ENCODE measurements at regions not wholly inside any gene's neighbourhood (a gene's known extent, or its start where the extent isn't known, plus 50 kb on each side); places are given as distances from the start of the nearest gene placed in this dataset.

DNA sequence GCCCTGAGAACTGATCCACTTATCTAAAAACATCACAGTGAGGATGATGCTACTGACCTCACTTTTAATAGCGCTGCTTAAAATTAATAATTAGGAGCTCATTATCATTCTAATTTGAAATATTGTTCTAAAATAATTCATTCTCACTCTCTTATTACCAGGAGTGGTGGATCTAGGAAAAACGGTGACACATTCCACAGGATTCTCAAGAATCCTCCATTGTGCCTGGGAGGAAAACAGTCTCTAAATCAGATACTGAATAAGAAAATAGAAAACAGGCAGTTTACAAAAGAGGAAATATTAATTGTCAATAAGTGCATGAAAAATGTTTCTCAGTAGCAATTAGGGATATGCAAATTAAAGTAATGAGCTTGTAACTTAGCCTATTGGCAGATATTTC is 187.4 kb downstream of the TENT5A start:
- no peak for ATAC-seq (ENCODE audit: insufficient read depth, low FRiP score)

DNA sequence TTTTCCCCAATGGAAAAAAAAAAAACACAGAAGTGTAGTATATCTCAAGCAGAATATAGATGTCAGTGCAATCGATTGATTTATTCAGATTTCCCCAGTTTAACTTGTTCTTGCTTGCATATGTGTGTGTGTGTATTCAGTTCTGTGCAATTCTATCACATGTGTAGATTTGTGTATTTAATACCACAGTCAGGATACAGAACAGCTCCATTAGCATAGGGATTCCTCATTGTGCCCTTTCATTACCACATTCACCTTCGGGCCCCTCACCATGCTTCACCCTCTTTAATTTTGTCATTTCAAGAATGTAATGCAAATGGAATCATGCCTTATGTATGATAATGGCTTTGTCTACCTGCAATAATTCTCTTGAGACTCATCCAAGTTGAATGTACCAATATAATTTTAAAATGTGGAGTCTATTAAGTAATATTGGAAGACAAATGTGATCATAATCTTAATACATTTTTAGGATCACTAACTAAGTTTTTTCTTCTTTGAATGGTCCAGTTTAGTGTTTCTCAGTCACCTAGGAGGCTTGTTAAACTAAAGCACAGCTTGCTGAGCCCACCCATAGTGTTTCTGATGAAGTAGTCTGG is 187.9 kb downstream of the TENT5A start:
- 87 to 92% methylated on average over 2 of the region's 2 CpGs for WGBS, 2 donors
- no peak for ATAC-seq (ENCODE audit: insufficient read depth, low FRiP score)

More for the DNA sequence above, 187.4 kb downstream of the TENT5A start:
- Histone ChIP-seq H3K27me3 (ENCODE audit: control insufficient read depth in 3 of 3, insufficient read depth in 3 of 3, low read length in 2 of 3) (no peaks in the 10 kb centered on the region), H3K9ac (ENCODE audit: insufficient read depth in 1 of 2, low read length in 2 of 2) (no peak overlapping the region), H3K4me3 (no peak overlapping the region), H3K4me1 (ENCODE audit: control insufficient read depth in 5 of 5, insufficient read depth in 5 of 5, low read length in 5 of 5) (peaks cover 0 to 18% (median 5%) of the 10 kb centered on the region in 5 donors), H3K27ac (ENCODE audit: low read depth in 1 of 2, low read length in 1 of 2) (no peak overlapping the region), H3K36me3 (ENCODE audit: control insufficient read depth in 4 of 4, insufficient read depth in 4 of 4, low read length in 4 of 4) (no peaks in the 10 kb centered on the region), H3K9me3 (ENCODE audit: control insufficient read depth in 4 of 4, insufficient read depth in 3 of 4, low read length in 3 of 4) (no peaks in the 10 kb centered on the region)
- WGBS, 2 donors = 75 to 85% methylated on average over 2 of the region's 2 CpGs
- DNase-seq = no peak
- TF ChIP-seq, protein P1, sequence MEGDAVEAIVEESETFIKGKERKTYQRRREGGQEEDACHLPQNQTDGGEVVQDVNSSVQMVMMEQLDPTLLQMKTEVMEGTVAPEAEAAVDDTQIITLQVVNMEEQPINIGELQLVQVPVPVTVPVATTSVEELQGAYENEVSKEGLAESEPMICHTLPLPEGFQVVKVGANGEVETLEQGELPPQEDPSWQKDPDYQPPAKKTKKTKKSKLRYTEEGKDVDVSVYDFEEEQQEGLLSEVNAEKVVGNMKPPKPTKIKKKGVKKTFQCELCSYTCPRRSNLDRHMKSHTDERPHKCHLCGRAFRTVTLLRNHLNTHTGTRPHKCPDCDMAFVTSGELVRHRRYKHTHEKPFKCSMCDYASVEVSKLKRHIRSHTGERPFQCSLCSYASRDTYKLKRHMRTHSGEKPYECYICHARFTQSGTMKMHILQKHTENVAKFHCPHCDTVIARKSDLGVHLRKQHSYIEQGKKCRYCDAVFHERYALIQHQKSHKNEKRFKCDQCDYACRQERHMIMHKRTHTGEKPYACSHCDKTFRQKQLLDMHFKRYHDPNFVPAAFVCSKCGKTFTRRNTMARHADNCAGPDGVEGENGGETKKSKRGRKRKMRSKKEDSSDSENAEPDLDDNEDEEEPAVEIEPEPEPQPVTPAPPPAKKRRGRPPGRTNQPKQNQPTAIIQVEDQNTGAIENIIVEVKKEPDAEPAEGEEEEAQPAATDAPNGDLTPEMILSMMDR (IDR thresholded peaks at IDR 0.05; ENCODE audit: control extremely low read depth, extremely low read depth) = no peak

DNA sequence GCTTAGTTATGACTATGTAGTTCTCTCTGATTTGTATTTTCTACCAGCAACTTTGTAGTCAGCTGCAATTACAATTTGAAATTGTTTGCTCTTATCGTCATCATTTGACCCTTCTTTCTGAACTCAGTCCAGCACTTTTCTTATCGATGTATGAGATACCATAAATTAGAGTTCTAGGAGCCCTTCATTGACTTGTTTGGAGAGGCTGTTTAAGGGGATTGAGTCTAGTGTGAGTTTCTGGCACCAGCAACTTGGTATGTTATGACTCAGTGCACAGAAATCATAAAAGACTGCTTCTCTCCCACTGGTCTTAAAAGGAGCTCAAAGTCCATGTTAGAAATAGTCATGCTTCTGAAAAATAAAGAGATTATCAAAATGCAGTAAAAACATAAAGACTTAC is 190.3 kb downstream of the TENT5A start:
- Histone ChIP-seq H3K4me3 (no peak overlapping the region), H3K27ac (ENCODE audit: low read depth in 1 of 2, low read length in 1 of 2) (no peak overlapping the region), H3K9ac (ENCODE audit: insufficient read depth in 1 of 2, low read length in 2 of 2) (no peak overlapping the region), H3K9me3 (ENCODE audit: control insufficient read depth in 4 of 4, insufficient read depth in 3 of 4, low read length in 3 of 4) (no peaks in the 10 kb centered on the region), H3K27me3 (ENCODE audit: control insufficient read depth in 3 of 3, insufficient read depth in 3 of 3, low read length in 2 of 3) (no peaks in the 10 kb centered on the region), H3K36me3 (ENCODE audit: control insufficient read depth in 4 of 4, insufficient read depth in 4 of 4, low read length in 4 of 4) (no peaks in the 10 kb centered on the region), H3K4me1 (ENCODE audit: control insufficient read depth in 5 of 5, insufficient read depth in 5 of 5, low read length in 5 of 5) (peaks cover 0 to 18% (median 5%) of the 10 kb centered on the region in 5 donors)
- WGBS, 2 donors = 42 to 63% methylated on average over 2 of the region's 2 CpGs
- DNase-seq (peak in 2 of 3 donors; percentile 42 to 61), ATAC-seq (ENCODE audit: insufficient read depth, low FRiP score) (peak; percentile 75)
- TF ChIP-seq, protein P1 (IDR thresholded peaks at IDR 0.05; ENCODE audit: control extremely low read depth, extremely low read depth) = no peak

More for the DNA sequence above, 187.9 kb downstream of the TENT5A start:
- Histone ChIP-seq H3K9me3 (ENCODE audit: control insufficient read depth in 4 of 4, insufficient read depth in 3 of 4, low read length in 3 of 4) (no peaks in the 10 kb centered on the region), H3K9ac (ENCODE audit: insufficient read depth in 1 of 2, low read length in 2 of 2) (no peak overlapping the region), H3K36me3 (ENCODE audit: control insufficient read depth in 4 of 4, insufficient read depth in 4 of 4, low read length in 4 of 4) (no peaks in the 10 kb centered on the region), H3K4me1 (ENCODE audit: control insufficient read depth in 5 of 5, insufficient read depth in 5 of 5, low read length in 5 of 5) (peaks cover 0 to 18% (median 5%) of the 10 kb centered on the region in 5 donors), H3K4me3 (no peak overlapping the region), H3K27ac (ENCODE audit: low read depth in 1 of 2, low read length in 1 of 2) (no peak overlapping the region), H3K27me3 (ENCODE audit: control insufficient read depth in 3 of 3, insufficient read depth in 3 of 3, low read length in 2 of 3) (no peaks in the 10 kb centered on the region)
- TF ChIP-seq, protein P1 (IDR thresholded peaks at IDR 0.05; ENCODE audit: control extremely low read depth, extremely low read depth) = no peak
- DNase-seq = no peak

DNA sequence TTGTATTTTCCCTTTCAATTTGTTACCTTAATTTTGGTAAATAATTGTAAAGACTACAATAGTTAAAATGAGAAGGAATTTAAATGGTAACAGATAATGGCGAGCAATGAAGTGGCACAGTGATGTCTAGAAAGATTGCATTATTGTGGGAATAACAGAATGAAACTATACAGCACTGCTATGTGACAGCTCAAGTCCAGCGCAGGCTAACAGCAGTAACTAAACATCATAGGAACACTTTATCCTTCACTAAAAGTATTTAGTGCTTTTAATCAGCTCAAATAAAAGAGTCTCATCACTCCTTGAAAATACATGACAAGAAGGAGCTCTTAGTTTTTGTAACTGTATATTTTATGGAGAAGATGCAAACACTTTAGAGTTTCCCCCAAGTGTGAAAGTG is 190.8 kb downstream of the TENT5A start:
- Histone ChIP-seq H3K9me3 (ENCODE audit: control insufficient read depth in 4 of 4, insufficient read depth in 3 of 4, low read length in 3 of 4) (no peaks in the 10 kb centered on the region), H3K27ac (ENCODE audit: low read depth in 1 of 2, low read length in 1 of 2) (no peak overlapping the region), H3K4me1 (ENCODE audit: control insufficient read depth in 5 of 5, insufficient read depth in 5 of 5, low read length in 5 of 5) (peaks cover 0 to 18% (median 5%) of the 10 kb centered on the region in 5 donors), H3K4me3 (no peak overlapping the region), H3K9ac (ENCODE audit: insufficient read depth in 1 of 2, low read length in 2 of 2) (no peak overlapping the region), H3K36me3 (ENCODE audit: control insufficient read depth in 4 of 4, insufficient read depth in 4 of 4, low read length in 4 of 4) (no peaks in the 10 kb centered on the region), H3K27me3 (ENCODE audit: control insufficient read depth in 3 of 3, insufficient read depth in 3 of 3, low read length in 2 of 3) (no peaks in the 10 kb centered on the region)
- peak in 2 of 3 donors; percentile 21 to 41 for DNase-seq
- WGBS, 2 donors = 73 to 78% methylated on average over 2 of the region's 2 CpGs
- TF ChIP-seq, protein P1 (IDR thresholded peaks at IDR 0.05; ENCODE audit: control extremely low read depth, extremely low read depth) = no peak
- ATAC-seq (ENCODE audit: insufficient read depth, low FRiP score) = no peak

Data from lung (tissue), 11 donors.